HEK293 (cell line): ENCODE measurements at regions not wholly inside any gene's neighbourhood (a gene's known extent, or its start where the extent isn't known, plus 50 kb on each side); places are given as distances from the start of the nearest gene placed in this dataset.

ENCODE experiments used
- CTCF ChIA-PET: fragments of 350-600 bp; formaldehyde crosslinking; extraction: SDS; loops from one replicate; lab custom pipeline; 2021; ENCODE audit warnings: antibody characterized with exemption; lab: Yijun Ruan, JAX
- POLR2A ChIA-PET: fragments of 300-600 bp; formaldehyde crosslinking; extraction: SDS; loops from one replicate; lab custom pipeline; 2020; ENCODE audit warnings: antibody characterized with exemption, inconsistent platforms; lab: Yijun Ruan, JAX
- H3K27ac ChIP-seq: fragments of 200-500 bp; sonication (Bioruptor generic); 2 replicates; pipeline ENCODE4 v1.5.1; 2014; ENCODE audit warnings: low read depth, low read length, control low read depth, inconsistent platforms; ENCODE audit errors: extremely low read depth
- H3K36me3 ChIP-seq, 2 experiments: fragments of 200-500 bp in 1 of 2; sonication (Bioruptor generic) in 1 of 2; 1 replicate in 1 of 2; 2 replicates in 1 of 2; pipeline ENCODE4 v1.5.1; 2014 to 2017; ENCODE audit warnings: inconsistent platforms in 2 of 2, low read length in 2 of 2; ENCODE audit not compliant: control insufficient read depth in 2 of 2, insufficient read depth in 1 of 2
- H3K4me1 ChIP-seq: fragments of 200-500 bp; sonication (Bioruptor generic); 2 replicates; pipeline ENCODE4 v1.5.1; 2014; ENCODE audit warnings: mild to moderate bottlenecking, low read length, inconsistent platforms; ENCODE audit not compliant: control insufficient read depth, insufficient read depth
- H3K4me3 ChIP-seq: 2 replicates; pipeline ENCODE4 v1.5.1; 2011; ENCODE audit warnings: low read depth, mild to moderate bottlenecking, control low read depth, low read length, moderate library complexity
- H3K9me3 ChIP-seq: fragments of 200-500 bp; sonication (Bioruptor generic); 2 replicates; pipeline ENCODE4 v1.5.1; 2014; ENCODE audit warnings: low read depth, low read length, inconsistent platforms; ENCODE audit not compliant: control insufficient read depth, insufficient read depth
- HOXA7 ChIP-seq: sonication (generic); formaldehyde crosslinking; IDR thresholded peaks from 2 replicates; pipeline ENCODE4 v1.8.1; 2022; ENCODE audit warnings: missing genetic modification reagents, borderline replicate concordance
- MZF1 ChIP-seq: fragments of 450-650 bp; formaldehyde crosslinking; IDR thresholded peaks from 2 replicates; pipeline ENCODE4 v1.5.1; 2017; ENCODE audit warnings: missing biosample characterization, missing genetic modification characterization, borderline replicate concordance
- PRDM6 ChIP-seq: fragments of 450-650 bp; formaldehyde crosslinking; IDR thresholded peaks from 2 replicates; pipeline ENCODE4 v1.5.1; 2017; ENCODE audit warnings: missing biosample characterization, missing genetic modification characterization
- SCRT1 ChIP-seq: fragments of 450-650 bp; formaldehyde crosslinking; IDR thresholded peaks from 2 replicates; pipeline ENCODE4 v1.5.1; 2016; ENCODE audit warnings: missing biosample characterization, missing genetic modification characterization, borderline replicate concordance
- TRIM28 ChIP-seq: IDR thresholded peaks from 2 replicates; pipeline ENCODE4 v1.6.1; 2011; ENCODE audit warnings: low read length, control low read depth, borderline replicate concordance
- TSHZ1 ChIP-seq: fragments of 450-650 bp; formaldehyde crosslinking; IDR thresholded peaks from 2 replicates; pipeline ENCODE4 v1.5.1; 2016; ENCODE audit warnings: missing biosample characterization, missing genetic modification characterization, borderline replicate concordance
- ZNF112 ChIP-seq: fragments of 450-650 bp; formaldehyde crosslinking; IDR thresholded peaks from 2 replicates; pipeline ENCODE4 v1.5.0; 2017; ENCODE audit warnings: missing biosample characterization, missing genetic modification characterization
- ZNF157 ChIP-seq: fragments of 450-650 bp; formaldehyde crosslinking; IDR thresholded peaks from 2 replicates; pipeline ENCODE4 v1.5.1; 2016; ENCODE audit warnings: missing biosample characterization, missing genetic modification characterization
- ZNF221 ChIP-seq: fragments of 450-650 bp; formaldehyde crosslinking; IDR thresholded peaks from 2 replicates; pipeline ENCODE4 v1.5.1; 2017; ENCODE audit warnings: missing biosample characterization, missing genetic modification characterization, borderline replicate concordance
- ZNF24 ChIP-seq: fragments of 450-650 bp; formaldehyde crosslinking; IDR thresholded peaks from 2 replicates; pipeline ENCODE4 v1.5.1; 2016; ENCODE audit warnings: missing biosample characterization, missing genetic modification characterization
- ZNF280C ChIP-seq: fragments of 450-650 bp; formaldehyde crosslinking; IDR thresholded peaks from 2 replicates; pipeline ENCODE4 v1.5.1; 2016; ENCODE audit warnings: missing biosample characterization, missing genetic modification characterization
- ZNF404 ChIP-seq: fragments of 450-650 bp; formaldehyde crosslinking; IDR thresholded peaks from 2 replicates; pipeline ENCODE4 v1.5.1; 2017; ENCODE audit warnings: missing biosample characterization, missing genetic modification characterization
- ZNF433 ChIP-seq: fragments of 450-650 bp; formaldehyde crosslinking; IDR thresholded peaks from 2 replicates; pipeline ENCODE4 v1.5.1; 2016; ENCODE audit warnings: missing biosample characterization, missing genetic modification characterization, low read depth
- ZNF518A ChIP-seq: fragments of 450-650 bp; formaldehyde crosslinking; conservative IDR thresholded peaks from 2 replicates; pipeline ENCODE4 v1.5.1; 2016; ENCODE audit warnings: low read depth, missing biosample characterization, missing genetic modification characterization
- ZNF530 ChIP-seq: fragments of 450-650 bp; formaldehyde crosslinking; IDR thresholded peaks from 2 replicates; pipeline ENCODE4 v1.5.1; 2016; ENCODE audit warnings: low read depth, missing biosample characterization, missing genetic modification characterization
- ZNF548 ChIP-seq: fragments of 450-650 bp; formaldehyde crosslinking; IDR thresholded peaks from 2 replicates; pipeline ENCODE4 v1.5.1; 2016; ENCODE audit warnings: missing biosample characterization, missing genetic modification characterization
- ZNF624 ChIP-seq: fragments of 450-650 bp; formaldehyde crosslinking; IDR thresholded peaks from 2 replicates; pipeline ENCODE4 v1.5.1; 2017; ENCODE audit warnings: missing biosample characterization, missing genetic modification characterization
- ZNF792 ChIP-seq: fragments of 450-650 bp; formaldehyde crosslinking; IDR thresholded peaks from 2 replicates; pipeline ENCODE4 v1.5.1; 2016; ENCODE audit warnings: missing biosample characterization, missing genetic modification characterization
- ZSCAN16 ChIP-seq: fragments of 450-650 bp; formaldehyde crosslinking; IDR thresholded peaks from 2 replicates; pipeline ENCODE4 v1.5.1; 2016; ENCODE audit warnings: missing biosample characterization, missing genetic modification characterization

- TF ChIP-seq SCRT1 (tag by site-specific recombination) (no peak), TSHZ1 (no peak), ZNF518A (tag by site-specific recombination) (no peak), ZNF433 (tag by site-specific recombination) (no peak), ZNF404 (tag by site-specific recombination) (no peak), ZNF157 (tag by site-specific recombination) (no peak), ZNF548 (tag by site-specific recombination) (no peak), TRIM28 (no peak), HOXA7 (CRISPR knock-in tag) (no peak)
Observed at GRCh38 chr1:4056422-4056821, 156.3 kb upstream of the C1orf174 start (continued).

GRCh38 chr1:4056989-4057388 is 156.9 kb upstream of the C1orf174 start:
- Histone ChIP-seq H3K27ac (no peak overlapping the region), H3K4me1 (no peaks in the 10 kb centered on the region), H3K4me3 (no peak overlapping the region), H3K36me3 (no peaks in the 10 kb centered on the region), H3K9me3 (no peaks in the 10 kb centered on the region)
- CTCF ChIA-PET = no interaction called here
- TF ChIP-seq ZNF530 (tag by site-specific recombination) (no peak), ZSCAN16 (tag by site-specific recombination) (no peak), PRDM6 (tag by site-specific recombination) (no peak), ZNF112 (tag by site-specific recombination) (no peak), ZNF624 (tag by site-specific recombination) (no peak), MZF1 (no peak), ZNF24 (tag by site-specific recombination) (no peak), ZNF792 (tag by site-specific recombination) (no peak), ZNF221 (tag by site-specific recombination) (no peak), ZNF280C (no peak)
- POLR2A ChIA-PET = no interaction called here
